ENCODE measurements at regions not wholly inside any gene's neighbourhood (a gene's known extent, or its start where the extent isn't known, plus 50 kb on each side); places are given as distances from the start of the nearest gene placed in this dataset.

- Mint-ChIP-seq H3K27me3 (no peaks in the 10 kb centered on the region), H3K36me3 (ENCODE audit: low read depth) (no peaks in the 10 kb centered on the region), H3K9me3 (ENCODE audit: low read depth) (no peaks in the 10 kb centered on the region), H3K27ac (no peak overlapping the region), H3K4me3 (no peak overlapping the region), H3K4me1 (no peaks in the 10 kb centered on the region)
- DNase-seq (no peak), ATAC-seq (no peak)
- intact Hi-C loops (cut with DNase I, micrococcal nuclease): no loop called here
- ChIA-PET POLR2A (no interaction called here), CTCF (no interaction called here)
These were observed 95.7 kb downstream of the VAPA start for GRCh38 chr18:10009321-10010144.

DNA sequence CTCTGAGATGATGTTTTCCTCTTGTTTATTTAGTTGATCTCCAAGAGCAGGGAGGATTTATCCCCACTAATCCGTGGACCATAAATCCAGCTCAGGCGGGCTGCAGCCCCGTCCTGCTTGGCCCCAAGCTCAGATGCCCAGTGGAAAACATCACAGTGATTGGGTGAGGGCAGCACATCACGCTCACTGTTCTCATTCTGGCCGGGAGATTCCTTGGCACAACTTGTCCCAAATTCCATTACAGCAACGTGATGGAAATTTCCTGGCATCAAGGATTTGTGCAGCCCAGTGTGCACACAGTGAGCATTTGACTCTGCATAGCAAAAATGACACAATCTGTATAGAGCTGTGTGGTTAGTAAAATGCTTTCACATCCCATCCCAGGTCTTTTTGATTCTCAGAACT lies 96.8 kb downstream of the VAPA start:
- Mint-ChIP-seq H3K9me3 (ENCODE audit: low read depth) (no peaks in the 10 kb centered on the region), H3K4me3 (no peak overlapping the region), H3K4me1 (no peaks in the 10 kb centered on the region), H3K27ac (no peak overlapping the region), H3K27me3 (no peaks in the 10 kb centered on the region), H3K36me3 (ENCODE audit: low read depth) (no peaks in the 10 kb centered on the region)
- CTCF ChIA-PET: no interaction called here
- POLR2A ChIA-PET: no interaction called here
- DNase-seq: no peak
- intact Hi-C loops (cut with DNase I, micrococcal nuclease): no loop called here
- no peak for ATAC-seq

DNA sequence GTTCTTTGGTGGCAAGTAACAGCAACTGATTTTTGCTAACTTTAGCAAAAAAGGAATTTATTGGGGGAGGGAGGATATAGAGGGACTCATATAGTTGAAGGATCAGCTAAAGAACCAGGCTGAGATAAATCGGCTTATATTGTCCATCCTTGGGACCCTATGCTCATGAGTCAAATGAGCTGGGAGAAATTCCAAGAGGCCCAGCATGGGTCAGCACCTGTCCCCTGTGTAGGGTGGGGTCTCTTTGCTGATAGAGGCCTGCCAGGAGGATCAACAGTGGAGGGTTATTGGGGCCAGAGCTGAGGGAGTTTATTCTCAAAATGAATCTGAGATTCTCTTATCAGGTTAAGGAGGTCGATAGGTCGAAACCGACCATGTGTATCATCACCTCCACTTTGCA lies 97.2 kb downstream of the VAPA start:
- Mint-ChIP-seq H3K9me3 (ENCODE audit: low read depth) (no peaks in the 10 kb centered on the region), H3K4me1 (no peaks in the 10 kb centered on the region), H3K4me3 (no peak overlapping the region), H3K27me3 (no peaks in the 10 kb centered on the region), H3K36me3 (ENCODE audit: low read depth) (no peaks in the 10 kb centered on the region), H3K27ac (no peak overlapping the region)
- POLR2A ChIA-PET: no interaction called here
- ATAC-seq: no peak
- no peak for DNase-seq
- CTCF ChIA-PET: no interaction called here
- intact Hi-C loops (cut with DNase I, micrococcal nuclease): no loop called here

GRCh38 chr18:10011751-10012150 lies 97.9 kb downstream of the VAPA start:
- no peak overlapping the region for H3K27ac Mint-ChIP-seq
- H3K4me3 Mint-ChIP-seq: no peak overlapping the region
- H3K27me3 Mint-ChIP-seq: no peaks in the 10 kb centered on the region
- H3K9me3 Mint-ChIP-seq (ENCODE audit: low read depth): no peaks in the 10 kb centered on the region
- no peaks in the 10 kb centered on the region for H3K36me3 Mint-ChIP-seq (ENCODE audit: low read depth)
- DNase-seq (no peak), ATAC-seq (no peak)
- POLR2A ChIA-PET: no interaction called here
- intact Hi-C loops (cut with DNase I, micrococcal nuclease): no loop called here
- H3K4me1 Mint-ChIP-seq: no peaks in the 10 kb centered on the region
- CTCF ChIA-PET: no interaction called here

DNA sequence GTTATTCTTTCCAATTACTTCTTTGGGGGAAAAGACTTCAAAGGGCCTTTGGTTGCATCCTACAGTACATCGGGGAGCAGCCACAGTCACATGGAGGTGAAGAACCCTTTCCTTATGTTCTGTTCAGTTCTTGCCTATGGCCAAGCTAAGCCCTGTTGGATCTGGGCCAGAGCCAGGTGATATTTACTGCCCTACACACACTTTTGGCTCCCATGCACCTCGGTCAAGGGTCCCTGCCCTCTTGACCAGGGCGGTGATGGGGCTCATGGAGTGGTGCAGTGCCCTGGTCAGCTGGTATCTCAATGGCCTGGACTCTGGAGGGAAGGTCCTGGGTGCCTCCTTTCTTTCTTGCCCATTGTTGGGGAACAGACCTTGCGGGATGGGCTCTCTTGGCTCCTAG lies 98.7 kb downstream of the VAPA start:
- H3K9me3 Mint-ChIP-seq (ENCODE audit: low read depth): no peaks in the 10 kb centered on the region
- intact Hi-C loops (cut with DNase I, micrococcal nuclease): no loop called here
- no peak overlapping the region for H3K27ac Mint-ChIP-seq
- ChIA-PET CTCF (no interaction called here), POLR2A (no interaction called here)
- H3K4me3 Mint-ChIP-seq: no peak overlapping the region
- H3K36me3 Mint-ChIP-seq (ENCODE audit: low read depth): no peaks in the 10 kb centered on the region
- H3K4me1 Mint-ChIP-seq: no peaks in the 10 kb centered on the region
- no peaks in the 10 kb centered on the region for H3K27me3 Mint-ChIP-seq
- ATAC-seq (no peak), DNase-seq (no peak)

GRCh38 chr18:10013621-10014543 lies 100.1 kb downstream of the VAPA start:
- Mint-ChIP-seq H3K4me1 (no peaks in the 10 kb centered on the region), H3K27ac (no peak overlapping the region), H3K27me3 (no peaks in the 10 kb centered on the region), H3K9me3 (ENCODE audit: low read depth) (no peaks in the 10 kb centered on the region), H3K4me3 (no peak overlapping the region), H3K36me3 (ENCODE audit: low read depth) (no peaks in the 10 kb centered on the region)
- DNase-seq: no peak
- intact Hi-C loops (cut with DNase I, micrococcal nuclease): no loop called here
- no peak for ATAC-seq
- CTCF ChIA-PET: no interaction called here
- POLR2A ChIA-PET: no interaction called here

DNA sequence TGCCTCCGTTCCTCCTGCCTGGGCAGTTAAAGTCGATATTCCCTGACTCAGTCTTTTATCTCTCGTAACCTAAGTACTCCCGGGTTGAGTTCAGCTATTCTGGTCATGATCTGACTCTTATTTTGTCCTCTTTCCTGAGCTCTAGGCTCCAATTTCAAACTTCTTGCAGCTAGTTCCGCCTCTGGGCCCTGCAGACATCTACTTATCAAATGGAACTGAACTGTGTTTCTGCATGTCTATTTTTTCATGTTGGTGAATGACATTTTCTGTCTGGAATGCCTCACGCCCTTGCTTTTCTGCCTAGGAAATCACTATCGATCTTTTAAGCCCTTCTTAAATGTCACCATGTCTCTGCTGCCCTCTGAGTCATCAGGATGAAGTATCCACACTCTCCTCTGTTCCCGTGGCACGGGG lies 101.5 kb downstream of the VAPA start:
- POLR2A ChIA-PET: no interaction called here
- ATAC-seq: no peak
- H3K4me1 Mint-ChIP-seq: no peaks in the 10 kb centered on the region
- no peak overlapping the region for H3K27ac Mint-ChIP-seq
- no peaks in the 10 kb centered on the region for H3K9me3 Mint-ChIP-seq (ENCODE audit: low read depth)
- H3K4me3 Mint-ChIP-seq: no peak overlapping the region
- H3K27me3 Mint-ChIP-seq: no peaks in the 10 kb centered on the region
- H3K36me3 Mint-ChIP-seq (ENCODE audit: low read depth): no peaks in the 10 kb centered on the region
- intact Hi-C loops (cut with DNase I, micrococcal nuclease): no loop called here
- CTCF ChIA-PET: interaction anchor here (1.3 kb wide), 1 partner anchor 45 kb away, joined by 3 read pairs; no protein-coding TSS in a partner anchor
- no peak for DNase-seq

- Mint-ChIP-seq H3K27ac (no peak overlapping the region), H3K4me3 (no peak overlapping the region), H3K9me3 (ENCODE audit: low read depth) (no peaks in the 10 kb centered on the region), H3K27me3 (no peaks in the 10 kb centered on the region), H3K4me1 (no peaks in the 10 kb centered on the region), H3K36me3 (ENCODE audit: low read depth) (no peaks in the 10 kb centered on the region)
- CTCF ChIA-PET: interaction anchor here (0.6 to 1.3 kb wide), 2 partner anchors 46 to 399 kb away, joined by 3 read pairs; no protein-coding TSS in a partner anchor
- intact Hi-C loops (cut with DNase I, micrococcal nuclease): no loop called here
- POLR2A ChIA-PET: interaction anchor here (1.4 kb wide), 1 partner anchor 12 kb away, joined by 3 read pairs; no protein-coding TSS in a partner anchor
- DNase-seq: no peak
- no peak for ATAC-seq
These were observed 102.4 kb downstream of the VAPA start for GRCh38 chr18:10015941-10016819.

DNA sequence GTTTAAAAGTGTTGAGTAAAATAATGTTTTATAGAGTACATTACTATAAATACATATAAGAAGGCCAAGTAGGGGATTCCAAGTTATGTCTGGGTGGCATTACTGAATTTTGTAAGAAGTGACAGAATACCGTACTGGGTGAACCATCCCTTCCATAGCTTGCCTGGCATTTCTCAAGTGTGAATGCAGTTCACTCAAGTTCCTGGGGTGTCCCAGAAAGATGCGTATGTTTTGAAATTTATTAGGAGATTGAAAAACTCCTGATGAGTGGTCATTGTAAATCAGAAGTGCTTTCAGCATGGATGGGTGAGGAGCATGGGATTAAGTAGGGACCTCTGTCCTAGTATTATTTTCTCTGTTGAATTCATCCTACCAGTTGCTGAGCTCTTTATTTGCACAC lies 103.2 kb downstream of the VAPA start:
- CTCF ChIA-PET: interaction anchor here (0.6 kb wide), 1 partner anchor 398 kb away, joined by 3 read pairs; no protein-coding TSS in a partner anchor

DNA sequence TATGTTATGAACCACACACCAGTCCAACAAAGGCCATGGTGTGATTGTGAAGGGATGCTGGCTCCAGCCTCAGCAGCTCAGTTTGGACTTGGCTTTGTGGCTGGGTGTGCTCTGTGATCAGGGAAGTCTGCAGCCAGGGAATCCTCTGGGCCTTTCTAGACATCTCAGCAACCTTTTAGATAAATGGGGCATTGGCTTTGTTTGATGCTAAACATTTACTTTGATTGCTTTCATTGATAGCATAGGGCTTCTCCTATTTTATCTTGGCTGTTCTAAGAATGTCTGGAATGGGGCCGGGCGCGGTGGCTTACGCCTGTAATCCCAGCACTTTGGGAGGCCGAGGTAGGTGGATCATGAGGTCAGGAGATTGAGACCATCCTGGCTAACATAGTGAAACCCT lies 104.5 kb downstream of the VAPA start:
- H3K4me3 Mint-ChIP-seq: no peak overlapping the region
- ChIA-PET POLR2A (no interaction called here), CTCF (interaction anchor here (0.7 kb wide), 1 partner anchor 24 kb away, joined by 3 read pairs; no protein-coding TSS in a partner anchor)
- ATAC-seq (no peak), DNase-seq (no peak)
- H3K9me3 Mint-ChIP-seq (ENCODE audit: low read depth): no peaks in the 10 kb centered on the region
- H3K27me3 Mint-ChIP-seq: no peaks in the 10 kb centered on the region
- H3K4me1 Mint-ChIP-seq: no peaks in the 10 kb centered on the region
- intact Hi-C loops (cut with DNase I, micrococcal nuclease): no loop called here
- no peaks in the 10 kb centered on the region for H3K36me3 Mint-ChIP-seq (ENCODE audit: low read depth)
- no peak overlapping the region for H3K27ac Mint-ChIP-seq

More for the DNA sequence above, 103.2 kb downstream of the VAPA start:
- no peak overlapping the region for H3K4me3 Mint-ChIP-seq
- DNase-seq (no peak), ATAC-seq (no peak)
- no peak overlapping the region for H3K27ac Mint-ChIP-seq
- H3K36me3 Mint-ChIP-seq (ENCODE audit: low read depth): no peaks in the 10 kb centered on the region
- H3K4me1 Mint-ChIP-seq: no peaks in the 10 kb centered on the region
- no peaks in the 10 kb centered on the region for H3K9me3 Mint-ChIP-seq (ENCODE audit: low read depth)
- intact Hi-C loops (cut with DNase I, micrococcal nuclease): no loop called here
- H3K27me3 Mint-ChIP-seq: no peaks in the 10 kb centered on the region
- POLR2A ChIA-PET: interaction anchor here (1.4 kb wide), 1 partner anchor 13 kb away, joined by 3 read pairs; no protein-coding TSS in a partner anchor

GRCh38 chr18:10020171-10020570 lies 106.4 kb downstream of the VAPA start:
- Mint-ChIP-seq H3K27ac (no peak overlapping the region), H3K36me3 (ENCODE audit: low read depth) (no peaks in the 10 kb centered on the region), H3K4me3 (no peak overlapping the region), H3K4me1 (no peaks in the 10 kb centered on the region), H3K9me3 (ENCODE audit: low read depth) (no peaks in the 10 kb centered on the region), H3K27me3 (no peaks in the 10 kb centered on the region)
- DNase-seq: no peak
- intact Hi-C loops (cut with DNase I, micrococcal nuclease): no loop called here
- ChIA-PET POLR2A (interaction anchor here (0.7 kb wide), 1 partner anchor 47 kb away, joined by 3 read pairs; no protein-coding TSS in a partner anchor), CTCF (no interaction called here)
- no peak for ATAC-seq

All from activated CD4-positive, alpha-beta T cell treated with anti-CD3 and anti-CD28 coated beads for 36 hours (primary cell).